HFF-Myc (cell line): ENCODE measurements at regions not wholly inside any gene's neighbourhood (a gene's known extent, or its start where the extent isn't known, plus 50 kb on each side); places are given as distances from the start of the nearest gene placed in this dataset.
"Not testable (repeated sequence)": the region's sequence is repeated elsewhere in the genome, so short reads cannot be mapped to it uniquely, and the experiment has no call there.

Source experiments
- DNase-seq: peaks from one replicate; pipeline ENCODE4 v3.0.0-alpha.2; 2011; ENCODE audit warnings: low read depth; ENCODE audit errors: extremely low read depth
- H3K4me3 ChIP-seq: replicated peaks from 2 replicates; pipeline ENCODE4 v1.5.1; 2011; ENCODE audit warnings: low read depth, mild to moderate bottlenecking, control low read depth, low read length
- TF ChIP-seq, protein P1 (sequence below): IDR thresholded peaks from 2 replicates; pipeline ENCODE4 v1.5.1; 2012; ENCODE audit warnings: mild to moderate bottlenecking, low read depth, low read length, control low read depth; ENCODE audit errors: missing control alignments

DNA sequence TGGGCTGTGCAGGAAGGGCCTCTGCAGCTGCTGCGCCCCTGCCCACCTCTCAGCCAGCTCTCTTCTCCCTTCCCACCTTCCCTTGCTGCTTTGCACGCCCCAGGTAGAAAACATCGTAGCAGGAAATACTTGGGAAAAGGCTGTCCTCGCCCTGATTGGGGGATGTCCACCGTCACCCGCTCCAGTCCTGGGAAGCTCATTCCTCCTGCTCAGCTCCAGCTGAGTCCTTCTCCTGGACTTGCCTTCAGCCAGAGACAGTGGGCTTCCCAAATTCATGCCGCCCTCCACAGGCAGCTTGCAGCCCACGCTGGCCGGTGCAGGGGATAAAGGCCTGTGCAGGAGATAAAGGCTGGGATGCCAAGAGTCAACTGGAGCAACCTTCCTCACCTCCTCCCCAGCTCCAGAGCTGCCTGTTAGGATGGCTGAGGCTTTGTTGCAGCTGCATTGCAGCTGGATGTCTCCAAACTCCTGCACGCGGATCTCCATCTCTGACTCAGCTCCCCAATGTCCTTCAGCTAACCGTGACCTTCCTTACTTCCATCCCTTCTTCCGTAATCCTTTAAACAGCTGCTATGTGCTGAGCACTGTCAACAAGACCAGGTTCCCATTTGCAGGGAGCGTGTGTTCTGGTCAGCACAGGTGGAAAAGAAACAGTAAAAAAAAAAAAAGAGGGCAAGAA is 402.0 kb upstream of the TNRC6C start:
- no peak overlapping the region for H3K4me3 ChIP-seq
- no peak for DNase-seq
- TF ChIP-seq, protein P1, sequence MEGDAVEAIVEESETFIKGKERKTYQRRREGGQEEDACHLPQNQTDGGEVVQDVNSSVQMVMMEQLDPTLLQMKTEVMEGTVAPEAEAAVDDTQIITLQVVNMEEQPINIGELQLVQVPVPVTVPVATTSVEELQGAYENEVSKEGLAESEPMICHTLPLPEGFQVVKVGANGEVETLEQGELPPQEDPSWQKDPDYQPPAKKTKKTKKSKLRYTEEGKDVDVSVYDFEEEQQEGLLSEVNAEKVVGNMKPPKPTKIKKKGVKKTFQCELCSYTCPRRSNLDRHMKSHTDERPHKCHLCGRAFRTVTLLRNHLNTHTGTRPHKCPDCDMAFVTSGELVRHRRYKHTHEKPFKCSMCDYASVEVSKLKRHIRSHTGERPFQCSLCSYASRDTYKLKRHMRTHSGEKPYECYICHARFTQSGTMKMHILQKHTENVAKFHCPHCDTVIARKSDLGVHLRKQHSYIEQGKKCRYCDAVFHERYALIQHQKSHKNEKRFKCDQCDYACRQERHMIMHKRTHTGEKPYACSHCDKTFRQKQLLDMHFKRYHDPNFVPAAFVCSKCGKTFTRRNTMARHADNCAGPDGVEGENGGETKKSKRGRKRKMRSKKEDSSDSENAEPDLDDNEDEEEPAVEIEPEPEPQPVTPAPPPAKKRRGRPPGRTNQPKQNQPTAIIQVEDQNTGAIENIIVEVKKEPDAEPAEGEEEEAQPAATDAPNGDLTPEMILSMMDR, result no peak

DNA sequence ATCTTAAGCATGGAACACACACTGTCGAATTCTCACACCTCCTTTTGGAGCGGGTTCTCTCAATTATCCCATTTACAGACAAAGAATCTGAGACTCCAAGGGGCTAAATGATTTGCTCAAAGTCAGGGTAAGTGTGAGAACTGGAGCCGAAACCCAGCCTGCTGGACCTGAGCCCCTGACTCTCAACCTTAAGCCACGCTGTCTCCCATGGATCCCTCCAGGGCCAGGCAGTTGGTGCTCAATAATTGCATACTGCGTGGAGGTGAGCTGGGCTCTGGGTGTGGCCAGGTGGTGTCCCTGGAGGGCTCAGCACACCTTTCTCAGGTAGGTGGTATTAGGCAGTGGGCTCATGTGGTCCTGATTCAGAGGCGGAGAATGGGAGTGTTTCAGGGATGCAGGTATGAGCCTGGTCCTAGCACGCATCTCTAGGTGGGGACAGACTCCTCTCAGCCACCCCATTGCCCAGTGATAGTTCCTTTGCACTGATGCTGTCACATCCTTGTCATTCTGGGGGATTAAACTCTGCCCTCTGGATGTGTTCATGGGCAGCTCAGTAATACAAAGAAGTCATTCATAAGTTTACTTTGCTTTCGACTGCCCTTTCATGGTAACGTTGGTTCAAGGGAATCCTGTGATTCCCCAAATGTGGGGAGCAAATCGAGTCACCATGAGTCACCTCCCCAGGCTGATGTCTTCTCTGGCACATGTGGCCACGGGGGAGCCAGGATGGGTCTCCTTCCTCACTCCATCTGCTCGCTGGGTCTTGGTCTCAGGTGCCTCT is 399.5 kb upstream of the TNRC6C start:
- DNase-seq, result no peak
- TF ChIP-seq, protein P1, result no peak
- no peak overlapping the region for H3K4me3 ChIP-seq

DNA sequence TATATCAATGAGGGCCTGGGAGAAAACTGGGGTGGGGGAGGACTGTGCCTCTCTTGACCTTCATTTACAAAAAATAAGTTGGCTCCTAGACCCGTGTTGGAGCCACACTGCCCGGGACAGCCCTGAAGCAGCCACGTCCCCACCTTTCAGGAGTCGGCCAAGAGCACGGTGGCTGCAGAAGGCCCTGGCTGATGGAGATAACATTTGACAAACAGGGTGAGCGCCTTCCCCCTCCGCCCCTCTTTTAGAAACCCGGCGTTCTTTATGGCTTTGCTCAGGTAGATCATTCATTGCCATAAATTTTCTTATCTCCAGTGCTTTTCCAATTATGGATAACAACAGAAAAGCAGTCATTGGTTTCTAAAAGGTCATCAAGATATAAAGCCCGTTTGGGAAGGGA is 398.1 kb upstream of the TNRC6C start:
- TF ChIP-seq, protein P1, result no peak
- H3K4me3 ChIP-seq, result no peak overlapping the region
- DNase-seq, result no peak

DNA sequence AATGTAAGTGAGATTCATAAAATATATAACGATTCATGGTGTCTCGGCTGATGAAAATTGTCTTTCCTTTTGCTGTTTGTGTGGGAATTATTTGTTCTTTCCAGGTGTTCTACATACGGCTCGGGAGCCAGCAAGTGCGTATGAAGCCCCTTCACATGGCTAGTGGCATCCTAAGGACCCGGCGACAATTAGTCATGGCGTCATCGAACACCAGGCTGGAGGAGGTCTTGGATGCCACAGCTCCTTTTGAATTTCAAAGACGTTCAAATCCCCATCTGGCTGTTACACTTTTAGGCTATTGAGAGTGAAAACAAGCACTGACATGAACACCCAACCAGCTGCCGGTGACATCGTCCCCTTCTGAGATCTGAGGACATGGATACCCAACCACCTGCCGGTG is 397.7 kb upstream of the TNRC6C start:
- TF ChIP-seq, protein P1, result no peak
- DNase-seq, result no peak
- no peak overlapping the region for H3K4me3 ChIP-seq

DNA sequence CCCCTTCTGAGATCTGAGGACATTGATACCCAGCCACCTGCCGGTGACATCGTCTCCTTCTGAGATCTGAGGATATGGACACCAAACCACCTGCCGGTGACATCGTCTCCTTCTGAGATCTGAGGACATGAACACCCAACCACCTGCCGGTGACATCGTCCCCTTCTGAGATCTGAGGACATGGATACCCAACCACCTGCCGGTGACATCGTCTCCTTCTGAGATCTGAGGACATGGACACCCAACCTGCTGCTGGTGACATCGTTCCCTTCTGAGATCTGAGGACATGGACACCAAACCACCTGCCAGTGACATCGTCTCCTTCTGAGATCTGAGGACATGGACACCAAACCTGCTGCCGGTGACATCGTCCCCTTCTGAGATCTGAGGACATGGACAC is 396.1 kb upstream of the TNRC6C start:
- not testable (repeated sequence) for H3K4me3 ChIP-seq, DNase-seq

DNA sequence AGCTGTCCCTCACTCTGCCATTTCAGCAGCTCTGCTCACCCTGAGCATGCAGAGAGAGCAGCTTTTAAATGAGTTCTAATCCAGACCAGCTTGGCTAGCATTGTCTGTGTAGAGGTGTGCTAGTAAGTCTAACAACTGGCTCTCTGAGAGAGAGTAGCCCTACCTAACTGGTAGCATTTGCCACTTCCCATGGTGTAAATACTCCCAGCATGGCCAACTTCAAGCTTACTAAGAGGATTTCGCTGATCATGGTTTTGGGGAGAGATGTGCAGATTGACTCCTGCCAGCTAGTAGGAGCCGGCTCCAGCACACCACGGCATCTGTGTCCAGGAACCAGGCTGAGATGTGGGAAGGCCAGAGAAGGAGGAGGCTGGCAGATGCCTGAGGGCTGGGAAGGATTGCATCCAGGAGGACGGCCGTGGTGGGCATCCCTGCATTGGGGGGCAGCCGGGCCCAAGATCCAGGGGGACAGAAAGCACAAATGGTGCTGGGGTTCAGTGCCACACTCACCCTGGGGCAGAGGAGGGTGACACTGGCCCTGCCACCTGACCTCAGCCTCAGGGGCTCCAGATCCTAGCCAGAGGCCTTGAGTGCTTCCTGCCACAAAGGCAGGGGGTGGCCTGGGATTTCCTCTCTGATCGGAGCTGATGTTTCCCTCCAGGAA is 394.9 kb upstream of the TNRC6C start:
- no peak overlapping the region for H3K4me3 ChIP-seq
- TF ChIP-seq, protein P1, result no peak
- no peak for DNase-seq

DNA sequence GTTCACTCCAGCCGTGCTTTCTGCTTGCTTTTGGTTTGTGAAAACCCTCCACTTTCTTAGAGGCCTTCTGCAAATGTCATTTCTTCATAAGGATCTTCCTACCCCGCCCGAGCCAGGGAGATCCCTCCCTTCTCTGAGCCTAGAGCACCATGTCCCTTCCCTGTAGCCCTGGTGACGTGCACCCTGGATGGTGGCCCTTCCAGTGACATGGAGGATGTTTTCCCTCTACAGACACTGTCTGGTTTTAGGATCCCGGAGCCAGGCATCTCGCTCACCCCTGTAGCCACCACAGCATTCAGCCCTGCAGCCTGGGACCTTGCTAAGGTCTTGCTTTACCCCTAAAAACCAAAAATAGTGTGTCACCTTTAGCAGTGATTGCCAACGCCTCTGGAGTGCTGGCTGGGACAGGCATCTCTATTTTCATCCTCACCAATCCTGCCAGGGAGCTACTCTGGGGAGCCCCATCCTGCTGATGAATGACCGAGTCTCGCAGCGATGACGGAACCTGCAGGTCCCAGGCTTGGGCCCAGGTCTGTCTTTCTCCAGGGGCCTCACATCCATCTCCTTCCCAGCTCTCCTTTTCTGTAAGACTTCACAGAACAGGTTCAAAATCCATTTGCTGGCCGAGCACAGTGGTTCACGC is 394.1 kb upstream of the TNRC6C start:
- H3K4me3 ChIP-seq, result no peak overlapping the region
- TF ChIP-seq, protein P1, result no peak
- DNase-seq, result no peak
